ENCODE measurements at regions not wholly inside any gene's neighbourhood (a gene's known extent, or its start where the extent isn't known, plus 50 kb on each side); places are given as distances from the start of the nearest gene placed in this dataset.

DNA sequence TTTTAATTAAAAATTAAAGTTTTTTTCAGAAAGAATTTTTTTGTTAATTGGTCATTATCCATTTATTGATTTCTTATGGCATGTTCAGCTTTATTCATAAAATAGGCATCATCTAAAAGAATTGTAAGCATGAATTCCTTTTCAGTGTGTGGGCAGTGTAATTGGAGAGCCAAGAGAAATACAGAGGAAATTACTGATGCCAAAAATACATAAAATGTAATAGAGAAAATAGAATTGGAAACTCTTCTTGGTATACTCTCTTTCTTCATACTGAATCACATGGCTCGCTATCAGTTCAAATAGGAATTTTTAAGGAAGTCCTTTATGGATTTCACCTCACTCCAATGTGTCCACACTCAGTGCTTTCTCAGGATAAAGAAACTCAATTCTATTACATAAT, 663.6 kb upstream of the NRXN1 start:
- H3K27me3 ChIP-seq (replicated peaks; ENCODE audit: insufficient read depth), result no peaks in the 10 kb centered on the region
- ATAC-seq (ENCODE audit: insufficient number of reproducible peaks, low FRiP score, low read depth) (no peak), DNase-seq (ENCODE audit: low spot score) (no peak)
- H3K4me3 ChIP-seq, result no peak overlapping the region
- H3K27ac ChIP-seq, result no peak overlapping the region
- H3K9me3 ChIP-seq, result no peaks in the 10 kb centered on the region
- TF ChIP-seq, protein P1, sequence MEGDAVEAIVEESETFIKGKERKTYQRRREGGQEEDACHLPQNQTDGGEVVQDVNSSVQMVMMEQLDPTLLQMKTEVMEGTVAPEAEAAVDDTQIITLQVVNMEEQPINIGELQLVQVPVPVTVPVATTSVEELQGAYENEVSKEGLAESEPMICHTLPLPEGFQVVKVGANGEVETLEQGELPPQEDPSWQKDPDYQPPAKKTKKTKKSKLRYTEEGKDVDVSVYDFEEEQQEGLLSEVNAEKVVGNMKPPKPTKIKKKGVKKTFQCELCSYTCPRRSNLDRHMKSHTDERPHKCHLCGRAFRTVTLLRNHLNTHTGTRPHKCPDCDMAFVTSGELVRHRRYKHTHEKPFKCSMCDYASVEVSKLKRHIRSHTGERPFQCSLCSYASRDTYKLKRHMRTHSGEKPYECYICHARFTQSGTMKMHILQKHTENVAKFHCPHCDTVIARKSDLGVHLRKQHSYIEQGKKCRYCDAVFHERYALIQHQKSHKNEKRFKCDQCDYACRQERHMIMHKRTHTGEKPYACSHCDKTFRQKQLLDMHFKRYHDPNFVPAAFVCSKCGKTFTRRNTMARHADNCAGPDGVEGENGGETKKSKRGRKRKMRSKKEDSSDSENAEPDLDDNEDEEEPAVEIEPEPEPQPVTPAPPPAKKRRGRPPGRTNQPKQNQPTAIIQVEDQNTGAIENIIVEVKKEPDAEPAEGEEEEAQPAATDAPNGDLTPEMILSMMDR (IDR thresholded peaks at IDR 0.05), result no peak
- no peaks in the 10 kb centered on the region for H3K4me1 ChIP-seq (ENCODE audit: control insufficient read depth in 1 of 2, low read depth in 2 of 2)
- H3K36me3 ChIP-seq, result no peaks in the 10 kb centered on the region

DNA sequence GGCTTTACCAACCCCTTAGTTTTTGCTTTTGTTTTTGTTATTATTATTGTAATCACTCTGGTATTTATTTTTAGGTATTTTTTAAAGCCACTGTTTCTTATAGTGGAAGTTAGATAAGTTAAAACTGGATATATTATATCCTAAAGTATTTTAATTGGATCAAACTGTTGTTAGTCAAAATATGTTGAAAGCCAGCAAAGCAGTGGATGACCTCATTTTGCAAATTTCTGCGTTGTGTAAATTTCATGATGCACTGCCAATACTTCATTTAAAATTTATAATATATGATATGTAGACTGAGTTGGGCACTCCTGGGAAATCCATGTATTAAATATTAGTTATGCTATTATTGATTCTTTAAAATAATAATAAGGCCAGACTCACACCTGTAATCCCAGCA, 661.7 kb upstream of the NRXN1 start:
- no peaks in the 10 kb centered on the region for H3K27me3 ChIP-seq (replicated peaks; ENCODE audit: insufficient read depth)
- no peak overlapping the region for H3K27ac ChIP-seq
- no peak overlapping the region for H3K4me3 ChIP-seq
- DNase-seq (ENCODE audit: low spot score) (no peak), ATAC-seq (ENCODE audit: insufficient number of reproducible peaks, low FRiP score, low read depth) (no peak)
- no peaks in the 10 kb centered on the region for H3K4me1 ChIP-seq (ENCODE audit: control insufficient read depth in 1 of 2, low read depth in 2 of 2)
- TF ChIP-seq, protein P1 (IDR thresholded peaks at IDR 0.05), result no peak
- H3K36me3 ChIP-seq, result no peaks in the 10 kb centered on the region
- H3K9me3 ChIP-seq, result no peaks in the 10 kb centered on the region

DNA sequence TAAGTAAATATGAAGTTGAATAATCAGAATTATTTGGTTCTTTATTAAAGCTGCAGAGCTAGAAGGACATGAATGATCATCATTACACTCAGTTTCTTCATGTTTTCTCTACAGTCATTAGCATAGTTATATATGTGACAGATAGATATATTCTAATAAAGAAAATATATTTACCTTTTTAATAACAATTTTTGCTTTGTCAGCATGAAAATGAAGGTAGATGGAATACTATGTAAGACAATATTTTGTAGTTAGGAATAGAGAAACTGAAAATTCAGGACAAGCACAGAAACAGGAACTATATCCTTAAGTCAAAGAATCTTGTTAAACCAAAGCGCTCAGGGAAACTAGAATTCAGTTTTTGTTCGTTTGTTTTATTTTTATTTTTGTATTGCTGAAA, 649.9 kb upstream of the NRXN1 start:
- DNase-seq (ENCODE audit: low spot score), result no peak
- Histone ChIP-seq H3K4me3 (no peak overlapping the region), H3K27ac (no peak overlapping the region), H3K9me3 (no peaks in the 10 kb centered on the region), H3K4me1 (ENCODE audit: control insufficient read depth in 1 of 2, low read depth in 2 of 2) (no peaks in the 10 kb centered on the region), H3K27me3 (replicated peaks; ENCODE audit: insufficient read depth) (no peaks in the 10 kb centered on the region), H3K36me3 (no peaks in the 10 kb centered on the region)
- no peak for ATAC-seq (ENCODE audit: insufficient number of reproducible peaks, low FRiP score, low read depth)
- TF ChIP-seq, protein P1 (IDR thresholded peaks at IDR 0.05), result no peak

DNA sequence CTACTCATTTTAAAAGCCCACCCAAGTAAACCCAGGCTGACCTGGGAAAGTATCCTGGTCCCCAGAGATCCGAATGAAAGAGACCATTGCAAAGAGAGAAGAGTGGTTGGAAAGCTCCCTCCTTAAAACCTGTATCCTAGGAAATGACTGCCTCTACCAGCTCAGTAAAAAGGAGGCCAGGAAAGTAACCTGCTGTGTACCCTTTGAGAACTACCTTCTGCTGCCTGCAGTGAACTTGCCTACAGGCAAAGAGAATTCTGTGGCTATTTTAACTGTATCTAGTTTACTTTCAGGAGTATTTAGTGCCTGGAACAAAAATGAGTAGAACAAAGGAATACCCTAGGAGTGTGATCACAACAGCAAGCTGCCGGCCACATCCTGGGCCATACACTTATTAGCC, 641.7 kb upstream of the NRXN1 start:
- DNase-seq (ENCODE audit: low spot score) (no peak), ATAC-seq (ENCODE audit: insufficient number of reproducible peaks, low FRiP score, low read depth) (no peak)
- no peak overlapping the region for H3K27ac ChIP-seq
- H3K36me3 ChIP-seq, result no peaks in the 10 kb centered on the region
- no peak overlapping the region for H3K4me3 ChIP-seq
- no peaks in the 10 kb centered on the region for H3K27me3 ChIP-seq (replicated peaks; ENCODE audit: insufficient read depth)
- H3K9me3 ChIP-seq, result no peaks in the 10 kb centered on the region
- no peaks in the 10 kb centered on the region for H3K4me1 ChIP-seq (ENCODE audit: control insufficient read depth in 1 of 2, low read depth in 2 of 2)
- TF ChIP-seq, protein P1 (IDR thresholded peaks at IDR 0.05), result no peak

DNA sequence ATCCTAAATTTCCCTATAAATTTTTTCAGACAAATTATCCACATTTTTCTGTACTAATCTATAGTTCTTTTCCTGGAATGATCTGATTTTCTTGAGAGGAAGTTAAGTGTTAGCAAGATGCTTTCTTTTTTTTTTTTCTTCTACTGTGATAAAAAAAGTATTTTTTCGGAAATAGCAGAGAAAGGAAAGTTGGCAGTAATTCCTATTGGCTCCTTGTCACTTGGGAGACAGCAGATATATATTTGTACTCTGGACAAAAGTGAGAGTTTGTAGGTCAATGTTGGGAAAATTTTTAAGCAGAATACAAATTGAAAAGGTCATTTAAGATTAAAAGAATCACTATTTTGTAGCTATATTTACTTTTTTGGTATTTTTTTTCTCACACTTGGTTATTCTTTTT, 635.7 kb upstream of the NRXN1 start:
- H3K27me3 ChIP-seq (replicated peaks; ENCODE audit: insufficient read depth), result no peaks in the 10 kb centered on the region
- TF ChIP-seq, protein P1 (IDR thresholded peaks at IDR 0.05), result no peak
- no peaks in the 10 kb centered on the region for H3K9me3 ChIP-seq
- ATAC-seq (ENCODE audit: insufficient number of reproducible peaks, low FRiP score, low read depth) (no peak), DNase-seq (ENCODE audit: low spot score) (no peak)
- H3K4me3 ChIP-seq, result no peak overlapping the region
- H3K36me3 ChIP-seq, result no peaks in the 10 kb centered on the region
- no peaks in the 10 kb centered on the region for H3K4me1 ChIP-seq (ENCODE audit: control insufficient read depth in 1 of 2, low read depth in 2 of 2)
- H3K27ac ChIP-seq, result no peak overlapping the region

All from thoracic aorta (tissue), 2 donors.